ENCODE measurements at regions not wholly inside any gene's neighbourhood (a gene's known extent, or its start where the extent isn't known, plus 50 kb on each side); places are given as distances from the start of the nearest gene placed in this dataset.

GRCh38 chr6:2594868-2595267, 155.9 kb downstream of the MYLK4 start:
- no peaks in the 10 kb centered on the region for H3K9me2 ChIP-seq (replicated peaks; ENCODE audit: insufficient read depth, low read length)
- H2AFZ ChIP-seq (ENCODE audit: low read depth, low read length, severe bottlenecking) = no peak overlapping the region
- no peaks in the 10 kb centered on the region for H3K79me2 ChIP-seq (ENCODE audit: insufficient read depth, low read length)
- H4K20me1 ChIP-seq (ENCODE audit: low read depth, low read length) = no peaks in the 10 kb centered on the region
- no peak for TF ChIP-seq EZH2phosphoT487 (conservative IDR thresholded peaks at IDR 0.05; ENCODE audit: low read length)
- TF ChIP-seq CTCF (IDR thresholded peaks at IDR 0.05; ENCODE audit: insufficient read depth, low read length, poor library complexity, severe bottlenecking) = no peak
- H3K27me3 ChIP-seq (ENCODE audit: low read length) = no peaks in the 10 kb centered on the region
- no peaks in the 10 kb centered on the region for H3F3A ChIP-seq (ENCODE audit: insufficient read depth)
- no peak overlapping the region for H3K4me3 ChIP-seq (ENCODE audit: insufficient read depth, low read length, poor library complexity, severe bottlenecking)
- H3K36me3 ChIP-seq (ENCODE audit: low read length) = no peaks in the 10 kb centered on the region
- no peaks in the 10 kb centered on the region for H3K9me3 ChIP-seq (ENCODE audit: insufficient read depth, low read length)
- H3K9ac ChIP-seq (ENCODE audit: low read length) = no peak overlapping the region
- H3K27ac ChIP-seq (ENCODE audit: low read depth, low read length) = no peak overlapping the region
- no peak overlapping the region for H3K4me2 ChIP-seq (ENCODE audit: low read depth, low read length, poor library complexity, severe bottlenecking)

GRCh38 chr6:2593167-2593566, 157.6 kb downstream of the MYLK4 start:
- H3K4me2 ChIP-seq (ENCODE audit: low read depth, low read length, poor library complexity, severe bottlenecking) = no peak overlapping the region
- no peaks in the 10 kb centered on the region for H4K20me1 ChIP-seq (ENCODE audit: low read depth, low read length)
- H3K27ac ChIP-seq (ENCODE audit: low read depth, low read length) = no peak overlapping the region
- H3K4me3 ChIP-seq (ENCODE audit: insufficient read depth, low read length, poor library complexity, severe bottlenecking) = no peak overlapping the region
- no peak for TF ChIP-seq CTCF (IDR thresholded peaks at IDR 0.05; ENCODE audit: insufficient read depth, low read length, poor library complexity, severe bottlenecking)
- TF ChIP-seq EZH2phosphoT487 (conservative IDR thresholded peaks at IDR 0.05; ENCODE audit: low read length) = no peak
- H3K9me3 ChIP-seq (ENCODE audit: insufficient read depth, low read length) = no peaks in the 10 kb centered on the region
- H3K9me2 ChIP-seq (replicated peaks; ENCODE audit: insufficient read depth, low read length) = no peaks in the 10 kb centered on the region
- no peak overlapping the region for H3K9ac ChIP-seq (ENCODE audit: low read length)
- H2AFZ ChIP-seq (ENCODE audit: low read depth, low read length, severe bottlenecking) = no peak overlapping the region
- H3K79me2 ChIP-seq (ENCODE audit: insufficient read depth, low read length) = no peaks in the 10 kb centered on the region
- H3F3A ChIP-seq (ENCODE audit: insufficient read depth) = no peaks in the 10 kb centered on the region
- H3K27me3 ChIP-seq (ENCODE audit: low read length) = no peaks in the 10 kb centered on the region
- no peaks in the 10 kb centered on the region for H3K36me3 ChIP-seq (ENCODE audit: low read length)

- Histone ChIP-seq H3K27ac (ENCODE audit: low read depth, low read length) (no peak overlapping the region), H3K4me3 (ENCODE audit: insufficient read depth, low read length, poor library complexity, severe bottlenecking) (no peak overlapping the region), H3K79me2 (ENCODE audit: insufficient read depth, low read length) (no peaks in the 10 kb centered on the region), H3K9ac (ENCODE audit: low read length) (no peak overlapping the region), H3K4me2 (ENCODE audit: low read depth, low read length, poor library complexity, severe bottlenecking) (no peak overlapping the region), H3K27me3 (ENCODE audit: low read length) (no peaks in the 10 kb centered on the region), H2AFZ (ENCODE audit: low read depth, low read length, severe bottlenecking) (no peak overlapping the region), H3K36me3 (ENCODE audit: low read length) (no peaks in the 10 kb centered on the region), H4K20me1 (ENCODE audit: low read depth, low read length) (no peaks in the 10 kb centered on the region), H3K9me3 (ENCODE audit: insufficient read depth, low read length) (no peaks in the 10 kb centered on the region), H3K9me2 (replicated peaks; ENCODE audit: insufficient read depth, low read length) (no peaks in the 10 kb centered on the region), H3F3A (ENCODE audit: insufficient read depth) (no peaks in the 10 kb centered on the region)
- no peak for TF ChIP-seq CTCF (IDR thresholded peaks at IDR 0.05; ENCODE audit: insufficient read depth, low read length, poor library complexity, severe bottlenecking)
- TF ChIP-seq EZH2phosphoT487 (conservative IDR thresholded peaks at IDR 0.05; ENCODE audit: low read length) = no peak
Measured at GRCh38 chr6:2589171-2589661, 161.5 kb downstream of the MYLK4 start.

Measured in SU-DHL-6 (cell line).